ENCODE measurements at regions not wholly inside any gene's neighbourhood (a gene's known extent, or its start where the extent isn't known, plus 50 kb on each side); places are given as distances from the start of the nearest gene placed in this dataset.
"Not testable (repeated sequence)": the region's sequence is repeated elsewhere in the genome, so short reads cannot be mapped to it uniquely, and the experiment has no call there.

- DNase-seq = no peak
Observed at GRCh38 chr11:82210011-82210410, 523.7 kb downstream of the FAM181B start.

- DNase-seq = peak; percentile 49
Observed at GRCh38 chr11:82195283-82195682, 538.4 kb downstream of the FAM181B start.

- no peak for DNase-seq
Observed at GRCh38 chr11:82194521-82194920, 539.1 kb downstream of the FAM181B start.

GRCh38 chr11:82191695-82192094 lies 542.0 kb downstream of the FAM181B start:
- DNase-seq = no peak

- DNase-seq = no peak
Observed at GRCh38 chr11:82185925-82186324, 547.7 kb downstream of the FAM181B start.

- no peak for DNase-seq
Observed at GRCh38 chr11:82184966-82185365, 548.7 kb downstream of the FAM181B start.

- no peak for DNase-seq
Observed at GRCh38 chr11:82183346-82183745, 550.3 kb downstream of the FAM181B start.

GRCh38 chr11:82182697-82183096 lies 551.0 kb downstream of the FAM181B start:
- not testable (repeated sequence) for DNase-seq

- not testable (repeated sequence) for DNase-seq
Observed at GRCh38 chr11:82181796-82182195, 551.9 kb downstream of the FAM181B start.

GRCh38 chr11:82176945-82177344 lies 556.7 kb downstream of the FAM181B start:
- DNase-seq = no peak

- DNase-seq = no peak
Observed at GRCh38 chr11:82176365-82176764, 557.3 kb downstream of the FAM181B start.

GRCh38 chr11:82174610-82175009 lies 559.1 kb downstream of the FAM181B start:
- DNase-seq = no peak

GRCh38 chr11:82146789-82147188 lies 586.9 kb downstream of the FAM181B start:
- no peak for DNase-seq

GRCh38 chr11:82118946-82119345 lies 614.7 kb downstream of the FAM181B start:
- no peak for DNase-seq

- no peak for DNase-seq
Observed at GRCh38 chr11:82117362-82117761, 616.3 kb downstream of the FAM181B start.

GRCh38 chr11:82105331-82105998 lies 628.2 kb downstream of the FAM181B start:
- DNase-seq = no peak

GRCh38 chr11:82092904-82093303 lies 640.8 kb downstream of the FAM181B start:
- DNase-seq = no peak

GRCh38 chr11:82089426-82089825 lies 644.2 kb downstream of the FAM181B start:
- no peak for DNase-seq

- DNase-seq = no peak
Observed at GRCh38 chr11:82085493-82085892, 648.2 kb downstream of the FAM181B start.

GRCh38 chr11:82082976-82083375 lies 650.7 kb downstream of the FAM181B start:
- peak; percentile 28 for DNase-seq

- no peak for DNase-seq
Observed at GRCh38 chr11:82080160-82080559, 653.5 kb downstream of the FAM181B start.

- DNase-seq = no peak
Observed at GRCh38 chr11:82076126-82076525, 657.5 kb downstream of the FAM181B start.

- DNase-seq = no peak
Observed at GRCh38 chr11:82059505-82059904, 674.2 kb downstream of the FAM181B start.

GRCh38 chr11:82056450-82056849 lies 677.2 kb downstream of the FAM181B start:
- no peak for DNase-seq

- no peak for DNase-seq
Observed at GRCh38 chr11:82049199-82049598, 684.5 kb downstream of the FAM181B start.

Data from left kidney (tissue), 1 donor.